H1 (cell line): ENCODE measurements at regions not wholly inside any gene's neighbourhood (a gene's known extent, or its start where the extent isn't known, plus 50 kb on each side); places are given as distances from the start of the nearest gene placed in this dataset.

ENCODE experiments used
- EGR1 ChIP-seq: IDR thresholded peaks from 2 replicates; pipeline ENCODE4 v1.6.1; 2011; ENCODE audit warnings: low read depth, low read length, borderline replicate concordance
- EZH2 ChIP-seq: fragments of 200-600 bp; sonication (generic); IDR thresholded peaks from 2 replicates; pipeline ENCODE4 v1.7.1; 2012; ENCODE audit warnings: low read depth, mild to moderate bottlenecking, moderate library complexity, low read length, inconsistent platforms; ENCODE audit not compliant: severe bottlenecking
- HDAC6 ChIP-seq: IDR thresholded peaks from one replicate; pipeline ENCODE4 v1.7.1; 2012; ENCODE audit warnings: low read depth, mild to moderate bottlenecking, inconsistent platforms, low read length, moderate library complexity
- NANOG ChIP-seq: IDR thresholded peaks from 2 replicates; pipeline ENCODE4 v1.6.1; 2011; ENCODE audit warnings: low read length, low read depth, mild to moderate bottlenecking, inconsistent platforms; ENCODE audit not compliant: insufficient read depth, poor library complexity, severe bottlenecking
- POLR2A ChIP-seq, 2 experiments: IDR thresholded peaks; 1 replicate in 1 of 2; 2 replicates in 1 of 2; pipeline ENCODE4 v1.6.1; 2011; ENCODE audit warnings: low read depth in 2 of 2, low read length in 2 of 2, mild to moderate bottlenecking in 2 of 2; ENCODE audit errors: control extremely low read depth in 1 of 2
- SP4 ChIP-seq: IDR thresholded peaks from 2 replicates; pipeline ENCODE4 v1.6.1; 2012; ENCODE audit warnings: low read length, inconsistent platforms
- TEAD4 ChIP-seq: IDR thresholded peaks from 2 replicates; pipeline ENCODE4 v1.6.1; 2012; ENCODE audit warnings: low read depth, low read length, inconsistent platforms, mixed read lengths
- ZNF274 ChIP-seq: IDR thresholded peaks from 2 replicates; pipeline ENCODE4 v1.7.0; 2012; ENCODE audit warnings: low read length, borderline replicate concordance; ENCODE audit errors: extremely low read depth
- TF ChIP-seq, protein P1 (sequence below), 3 experiments: IDR thresholded peaks; 1 replicate in 2 of 3; 2 replicates in 1 of 3; pipeline versions ENCODE4 v1.5.1 to v1.6.1; 2011; ENCODE audit warnings: low read length in 3 of 3, mild to moderate bottlenecking in 3 of 3, inconsistent platforms in 2 of 3, low read depth in 1 of 3, moderate library complexity in 1 of 3; ENCODE audit not compliant: insufficient read depth in 1 of 3; ENCODE audit errors: control extremely low read depth in 1 of 3

DNA sequence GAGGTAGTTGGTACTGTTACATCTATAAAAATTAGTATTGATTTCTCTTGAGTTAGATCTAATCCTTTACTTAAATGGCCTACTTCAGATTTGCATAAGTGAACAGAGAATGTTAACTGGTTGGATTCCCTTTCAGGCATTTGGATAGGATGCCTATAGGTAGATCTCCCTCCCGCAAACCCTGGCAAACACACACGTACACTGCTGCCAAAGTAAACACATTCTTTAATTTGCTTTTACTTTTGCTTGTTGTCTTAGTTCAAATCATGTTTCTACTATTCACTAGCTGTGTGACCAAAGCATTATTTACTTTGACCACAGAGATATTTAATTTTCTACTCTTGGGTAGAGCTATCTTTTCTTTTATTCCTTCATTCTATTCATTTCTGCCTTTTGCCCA, 936.1 kb upstream of the FBXO33 start:
- TF ChIP-seq POLR2A (IDR thresholded peaks at IDR 0.05; ENCODE audit: control extremely low read depth in 1 of 2, low read depth in 2 of 2, low read length in 2 of 2) (no peak), EZH2 (no peak), TEAD4 (no peak), SP4 (no peak), ZNF274 (no peak), HDAC6 (no peak), NANOG (no peak), EGR1 (no peak)
- TF ChIP-seq, protein P1, sequence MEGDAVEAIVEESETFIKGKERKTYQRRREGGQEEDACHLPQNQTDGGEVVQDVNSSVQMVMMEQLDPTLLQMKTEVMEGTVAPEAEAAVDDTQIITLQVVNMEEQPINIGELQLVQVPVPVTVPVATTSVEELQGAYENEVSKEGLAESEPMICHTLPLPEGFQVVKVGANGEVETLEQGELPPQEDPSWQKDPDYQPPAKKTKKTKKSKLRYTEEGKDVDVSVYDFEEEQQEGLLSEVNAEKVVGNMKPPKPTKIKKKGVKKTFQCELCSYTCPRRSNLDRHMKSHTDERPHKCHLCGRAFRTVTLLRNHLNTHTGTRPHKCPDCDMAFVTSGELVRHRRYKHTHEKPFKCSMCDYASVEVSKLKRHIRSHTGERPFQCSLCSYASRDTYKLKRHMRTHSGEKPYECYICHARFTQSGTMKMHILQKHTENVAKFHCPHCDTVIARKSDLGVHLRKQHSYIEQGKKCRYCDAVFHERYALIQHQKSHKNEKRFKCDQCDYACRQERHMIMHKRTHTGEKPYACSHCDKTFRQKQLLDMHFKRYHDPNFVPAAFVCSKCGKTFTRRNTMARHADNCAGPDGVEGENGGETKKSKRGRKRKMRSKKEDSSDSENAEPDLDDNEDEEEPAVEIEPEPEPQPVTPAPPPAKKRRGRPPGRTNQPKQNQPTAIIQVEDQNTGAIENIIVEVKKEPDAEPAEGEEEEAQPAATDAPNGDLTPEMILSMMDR (IDR thresholded peaks at IDR 0.05; ENCODE audit: control extremely low read depth in 1 of 3, insufficient read depth in 1 of 3, low read depth in 1 of 3, low read length in 3 of 3): no peak
